GM13977 (cell line): ENCODE measurements at regions not wholly inside any gene's neighbourhood (a gene's known extent, or its start where the extent isn't known, plus 50 kb on each side); places are given as distances from the start of the nearest gene placed in this dataset.

Source experiments
- DNase-seq: peaks from one replicate; pipeline ENCODE4 v3.0.0; 2012; ENCODE audit warnings: low spot score
- CTCF ChIP-seq: IDR thresholded peaks from 2 replicates; pipeline ENCODE4 v1.5.1; 2012; ENCODE audit warnings: mild to moderate bottlenecking, control low read depth; ENCODE audit not compliant: insufficient read depth; ENCODE audit errors: extremely low read depth, missing control alignments
- in situ Hi-C: fragments of 300-500 bp; cut with MboI; formaldehyde crosslinking; loops from one replicate; pipeline ENCODE4 v1.12.0; 2022; ENCODE audit warnings: low sequenced_read_pairs, low pct_unique_long_range_greater_than_20kb, mixed read lengths, inconsistent platforms; ENCODE audit not compliant: unreplicated experiment

- no peak for DNase-seq
- TF ChIP-seq CTCF, result no peak
- in situ Hi-C loops, result no loop called here
These were observed 219.5 kb downstream of the TMEM47 start for GRCh38 chrX:34437586-34437985.

GRCh38 chrX:34426334-34426733 lies 230.8 kb downstream of the TMEM47 start:
- DNase-seq, result no peak
- no peak for TF ChIP-seq CTCF
- in situ Hi-C loops, result no loop called here

GRCh38 chrX:34406580-34406979 lies 250.5 kb downstream of the TMEM47 start:
- in situ Hi-C loops, result no loop called here
- DNase-seq, result no peak
- TF ChIP-seq CTCF, result no peak

GRCh38 chrX:34404386-34405070 lies 252.6 kb downstream of the TMEM47 start:
- DNase-seq, result no peak
- in situ Hi-C loops, result no loop called here
- no peak for TF ChIP-seq CTCF

GRCh38 chrX:34401411-34401810 lies 255.7 kb downstream of the TMEM47 start:
- DNase-seq, result no peak
- in situ Hi-C loops, result no loop called here
- no peak for TF ChIP-seq CTCF

GRCh38 chrX:34382416-34382815 lies 250.3 kb upstream of the FAM47A start:
- no peak for DNase-seq
- TF ChIP-seq CTCF, result no peak
- in situ Hi-C loops, result no loop called here
